HCT116 (cell line): ENCODE measurements at regions not wholly inside any gene's neighbourhood (a gene's known extent, or its start where the extent isn't known, plus 50 kb on each side); places are given as distances from the start of the nearest gene placed in this dataset.

Experiments used
- ATAC-seq: fragments of 200-7000 bp; cut with Tn5 transposase; 2 replicates; pipeline ENCODE4 v1.9.1; 2020; ENCODE audit warnings: mild to moderate bottlenecking, moderate library complexity
- BruUV-seq: library from RNA; stranded (reverse); fragments of 400-500 nt; replicated peaks from 2 replicates; lab custom pipeline; 2021; lab: Mats Ljungman, UMichigan
- CTCF ChIA-PET: fragments of 300-600 bp; sonication (Branson Sonifier 250); formaldehyde crosslinking; loops from one replicate; lab custom pipeline; 2021; ENCODE audit warnings: antibody characterized with exemption; lab: Charles Lee
- POLR2A ChIA-PET: fragments of 300-600, 350-600 bp; sonication (Branson Sonifier 250); formaldehyde crosslinking; loops from one replicate; lab custom pipeline; 2021; ENCODE audit warnings: antibody characterized with exemption; lab: Charles Lee
- RAD21 ChIA-PET, 2 experiments: fragments of 300-600 bp; sonication (Branson Sonifier 250); formaldehyde crosslinking; loops; one replicate each; lab custom pipeline; 2023; ENCODE audit warnings: low total read pairs in 2 of 2; ENCODE audit not compliant: uncharacterized antibody in 2 of 2, unreplicated experiment in 2 of 2, low non-redundant PET in 1 of 2; lab: Charles Lee
- DNase-seq: peaks from one replicate; pipeline ENCODE4 v3.0.0-alpha.2; 2010; ENCODE audit warnings: low read depth, low spot score
- H2AFZ ChIP-seq: fragments of 200-600 bp; shearing (Covaris generic), sonication (generic); 2 replicates; pipeline ENCODE4 v1.6.1; 2017; ENCODE audit warnings: low read depth, mixed run types, mixed read lengths, antibody characterized with exemption, low read length; ENCODE audit not compliant: poor library complexity, severe bottlenecking
- H3K27ac ChIP-seq: 2 replicates; pipeline ENCODE4 v1.5.1; 2012; ENCODE audit warnings: low read depth, low read length
- H3K27me3 ChIP-seq: fragments of 200-600 bp; sonication (generic); 2 replicates; pipeline ENCODE4 v1.6.1; 2016; ENCODE audit warnings: mixed run types, low read length, mixed read lengths; ENCODE audit not compliant: insufficient read depth
- H3K36me3 ChIP-seq, 2 experiments: fragments of 200-500 bp in 1 of 2; fragments of 200-600 bp in 1 of 2; sonication (Bioruptor generic) in 1 of 2; sonication (generic) in 1 of 2; 2 replicates each; pipeline versions ENCODE4 v1.5.1 to v1.6.1; 2014 to 2016; ENCODE audit warnings: low read length in 2 of 2, inconsistent platforms in 1 of 2, mixed read lengths in 1 of 2, mixed run types in 1 of 2; ENCODE audit not compliant: insufficient read depth in 2 of 2, control insufficient read depth in 1 of 2
- H3K4me1 ChIP-seq, 2 experiments: fragments of 200-600 bp in 1 of 2; sonication (generic) in 1 of 2; 2 replicates each; pipeline versions ENCODE4 v1.5.1 to v1.6.1; 2012 to 2017; ENCODE audit warnings: low read length in 2 of 2, inconsistent platforms in 1 of 2, mild to moderate bottlenecking in 1 of 2, mixed read lengths in 1 of 2, mixed run types in 1 of 2, moderate library complexity in 1 of 2; ENCODE audit not compliant: insufficient read depth in 2 of 2, control insufficient read depth in 1 of 2
- H3K4me2 ChIP-seq: fragments of 200-600 bp; sonication (generic); 2 replicates; pipeline ENCODE4 v1.6.1; 2017; ENCODE audit warnings: mixed run types, low read length, mixed read lengths
- H3K4me3 ChIP-seq, 2 experiments: fragments of 200-600 bp in 1 of 2; sonication (generic) in 1 of 2; replicated peaks in 1 of 2; 2 replicates each; pipeline ENCODE4 v1.5.1; 2011 to 2016; ENCODE audit warnings: low read length in 2 of 2, control low read depth in 1 of 2, low read depth in 1 of 2, mild to moderate bottlenecking in 1 of 2, mixed read lengths in 1 of 2, mixed run types in 1 of 2
- H3K79me2 ChIP-seq: fragments of 200-600 bp; sonication (generic); 2 replicates; pipeline ENCODE4 v1.6.1; 2017; ENCODE audit warnings: mild to moderate bottlenecking, mixed run types, low read length, moderate library complexity, mixed read lengths; ENCODE audit not compliant: insufficient read depth
- H3K9ac ChIP-seq: fragments of 200-600 bp; sonication (generic); 2 replicates; pipeline ENCODE4 v1.6.1; 2016; ENCODE audit warnings: low read length, mixed read lengths
- H3K9me2 ChIP-seq: fragments of 200-600 bp; sonication (generic), shearing (Covaris generic); 2 replicates; pipeline ENCODE4 v1.6.1; 2017; ENCODE audit warnings: mixed run types, mild to moderate bottlenecking, moderate library complexity; ENCODE audit not compliant: insufficient read depth
- H3K9me3 ChIP-seq, 2 experiments: fragments of 200-500 bp in 1 of 2; fragments of 200-600 bp in 1 of 2; sonication (Bioruptor generic) in 1 of 2; sonication (generic) in 1 of 2; 2 replicates each; pipeline ENCODE4 v1.6.1; 2014 to 2017; ENCODE audit warnings: low read length in 2 of 2, mixed read lengths in 2 of 2, inconsistent platforms in 1 of 2, low read depth in 1 of 2, mild to moderate bottlenecking in 1 of 2, mixed run types in 1 of 2, moderate library complexity in 1 of 2; ENCODE audit not compliant: control insufficient read depth in 1 of 2, insufficient read depth in 1 of 2
- H4K20me1 ChIP-seq: fragments of 200-600 bp; sonication (generic), shearing (Covaris generic); 2 replicates; pipeline ENCODE4 v1.6.1; 2017; ENCODE audit warnings: mixed run types, mild to moderate bottlenecking, moderate library complexity; ENCODE audit not compliant: insufficient read depth
- CEBPB ChIP-seq: IDR thresholded peaks from 2 replicates; pipeline ENCODE4 v1.6.1; 2012; ENCODE audit warnings: low read depth
- CTCF ChIP-seq, 3 experiments: fragments of 200-600 bp in 1 of 3; sonication (generic) in 1 of 3; IDR thresholded peaks in 2 of 3; conservative IDR thresholded peaks in 1 of 3; 2 replicates each; pipeline ENCODE4 v1.5.1; 2012 to 2017; ENCODE audit warnings: low read depth in 2 of 3, low read length in 2 of 3, antibody characterized with exemption in 1 of 3, borderline replicate concordance in 1 of 3, control low read depth in 1 of 3, mild to moderate bottlenecking in 1 of 3, mixed read lengths in 1 of 3, mixed run types in 1 of 3, moderate library complexity in 1 of 3; ENCODE audit not compliant: insufficient read depth in 1 of 3
- EZH2 ChIP-seq: fragments of 200-600 bp; sonication (generic); IDR thresholded peaks from 2 replicates; pipeline ENCODE4 v1.6.1; 2017; ENCODE audit warnings: antibody characterized with exemption, mixed run types
- POLR2AphosphoS5 ChIP-seq: IDR thresholded peaks from 2 replicates; pipeline ENCODE4 v1.6.1; 2011; ENCODE audit warnings: mild to moderate bottlenecking, low read depth, low read length, moderate library complexity
- SIN3A ChIP-seq: IDR thresholded peaks from 2 replicates; pipeline ENCODE4 v1.6.1; 2012; ENCODE audit warnings: low read depth
- SRF ChIP-seq: IDR thresholded peaks from 2 replicates; pipeline ENCODE4 v1.6.1; 2012; ENCODE audit warnings: low read depth
- TCF7L2 ChIP-seq: IDR thresholded peaks from 2 replicates; pipeline ENCODE4 v1.7.0; 2011; ENCODE audit warnings: borderline replicate concordance, inconsistent platforms; ENCODE audit not compliant: insufficient read depth, insufficient read length; ENCODE audit errors: extremely low read depth
- YY1 ChIP-seq: IDR thresholded peaks from 2 replicates; pipeline ENCODE4 v1.6.1; 2011; ENCODE audit warnings: low read length, low read depth, moderate library complexity, mild to moderate bottlenecking; ENCODE audit not compliant: insufficient replicate concordance; ENCODE audit errors: extremely low read depth
- ZNF274 ChIP-seq: fragments of 200-500 bp; sonication (Bioruptor generic); IDR thresholded peaks from 2 replicates; pipeline ENCODE4 v1.6.1; 2014; ENCODE audit warnings: mild to moderate bottlenecking, low read depth, low read length, inconsistent platforms
- intact Hi-C: fragments of 100-400 bp; cut with micrococcal nuclease; formaldehyde crosslinking; loops from 2 replicates; pipeline ENCODE4 v1.10.0; 2022
- TF ChIP-seq, protein P1 (sequence below): IDR thresholded peaks from 2 replicates; pipeline ENCODE4 v1.6.1; 2012; ENCODE audit warnings: low read depth

GRCh38 chr14:55752580-55753390, 172.8 kb downstream of the KTN1 start:
- H3K27ac ChIP-seq: 0 out of 2 replicates have a peak overlapping the region, but pooled peaks have one; percentile 7
- CTCF ChIA-PET: no interaction called here

More at GRCh38 chr14:55752580-55753390, 172.8 kb downstream of the KTN1 start:
- Histone ChIP-seq H4K20me1 (no peaks in the 10 kb centered on the region), H3K27me3 (no peaks in the 10 kb centered on the region), H3K9ac (no peak overlapping the region), H3K4me2 (peak overlapping the region; percentile 48), H3K9me2 (no peaks in the 10 kb centered on the region), H3K79me2 (no peaks in the 10 kb centered on the region), H2AFZ (no peak overlapping the region), H3K36me3 (no peaks in the 10 kb centered on the region), H3K4me3 (no peak overlapping the region), H3K9me3 (no peaks in the 10 kb centered on the region), H3K4me1 (peaks cover 17 to 26% of the 10 kb centered on the region in 2 experiments)
- no TSS peak for BruUV-seq
- ATAC-seq (peak; percentile 46), DNase-seq (no peak)
- POLR2A ChIA-PET: no interaction called here
- RAD21 ChIA-PET: no interaction called here
- no peak for TF ChIP-seq TCF7L2
- TF ChIP-seq SIN3A: no peak
- no peak for TF ChIP-seq EZH2
- TF ChIP-seq ZNF274: no peak
- TF ChIP-seq CEBPB: no peak
- no peak for TF ChIP-seq YY1
- no peak for TF ChIP-seq POLR2AphosphoS5
- no peak for TF ChIP-seq CTCF (IDR thresholded peaks at IDR 0.05 in 2 of 3, conservative IDR thresholded peaks at IDR 0.05 in 1 of 3; ENCODE audit: borderline replicate concordance in 1 of 3, insufficient read depth in 1 of 3, low read depth in 2 of 3, low read length in 2 of 3)
- TF ChIP-seq, protein P1, sequence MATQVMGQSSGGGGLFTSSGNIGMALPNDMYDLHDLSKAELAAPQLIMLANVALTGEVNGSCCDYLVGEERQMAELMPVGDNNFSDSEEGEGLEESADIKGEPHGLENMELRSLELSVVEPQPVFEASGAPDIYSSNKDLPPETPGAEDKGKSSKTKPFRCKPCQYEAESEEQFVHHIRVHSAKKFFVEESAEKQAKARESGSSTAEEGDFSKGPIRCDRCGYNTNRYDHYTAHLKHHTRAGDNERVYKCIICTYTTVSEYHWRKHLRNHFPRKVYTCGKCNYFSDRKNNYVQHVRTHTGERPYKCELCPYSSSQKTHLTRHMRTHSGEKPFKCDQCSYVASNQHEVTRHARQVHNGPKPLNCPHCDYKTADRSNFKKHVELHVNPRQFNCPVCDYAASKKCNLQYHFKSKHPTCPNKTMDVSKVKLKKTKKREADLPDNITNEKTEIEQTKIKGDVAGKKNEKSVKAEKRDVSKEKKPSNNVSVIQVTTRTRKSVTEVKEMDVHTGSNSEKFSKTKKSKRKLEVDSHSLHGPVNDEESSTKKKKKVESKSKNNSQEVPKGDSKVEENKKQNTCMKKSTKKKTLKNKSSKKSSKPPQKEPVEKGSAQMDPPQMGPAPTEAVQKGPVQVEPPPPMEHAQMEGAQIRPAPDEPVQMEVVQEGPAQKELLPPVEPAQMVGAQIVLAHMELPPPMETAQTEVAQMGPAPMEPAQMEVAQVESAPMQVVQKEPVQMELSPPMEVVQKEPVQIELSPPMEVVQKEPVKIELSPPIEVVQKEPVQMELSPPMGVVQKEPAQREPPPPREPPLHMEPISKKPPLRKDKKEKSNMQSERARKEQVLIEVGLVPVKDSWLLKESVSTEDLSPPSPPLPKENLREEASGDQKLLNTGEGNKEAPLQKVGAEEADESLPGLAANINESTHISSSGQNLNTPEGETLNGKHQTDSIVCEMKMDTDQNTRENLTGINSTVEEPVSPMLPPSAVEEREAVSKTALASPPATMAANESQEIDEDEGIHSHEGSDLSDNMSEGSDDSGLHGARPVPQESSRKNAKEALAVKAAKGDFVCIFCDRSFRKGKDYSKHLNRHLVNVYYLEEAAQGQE: no peak
- no peak for TF ChIP-seq SRF
- intact Hi-C loops: no loop called here
